ENCODE measurements at regions not wholly inside any gene's neighbourhood (a gene's known extent, or its start where the extent isn't known, plus 50 kb on each side); places are given as distances from the start of the nearest gene placed in this dataset.

DNA sequence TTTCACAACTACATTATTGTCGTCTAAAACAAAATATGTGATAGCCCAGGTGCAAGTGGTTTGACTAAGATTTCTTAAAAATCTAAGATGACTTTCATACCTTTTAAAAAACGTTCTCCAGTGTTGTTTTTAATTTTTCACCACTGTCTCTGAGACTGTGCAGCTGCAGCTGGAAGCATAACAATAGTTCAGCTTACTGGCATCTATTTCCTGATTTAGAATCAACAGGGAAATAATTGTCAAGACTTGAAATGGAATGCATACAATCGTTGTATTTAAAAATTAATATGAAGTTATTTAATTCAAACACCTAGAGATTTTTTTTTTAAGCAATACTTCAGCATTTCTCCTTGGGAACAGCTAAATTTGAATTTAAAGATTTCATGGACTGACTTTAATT lies 982.0 kb upstream of the EPHA7 start:
- TF ChIP-seq, protein P1, sequence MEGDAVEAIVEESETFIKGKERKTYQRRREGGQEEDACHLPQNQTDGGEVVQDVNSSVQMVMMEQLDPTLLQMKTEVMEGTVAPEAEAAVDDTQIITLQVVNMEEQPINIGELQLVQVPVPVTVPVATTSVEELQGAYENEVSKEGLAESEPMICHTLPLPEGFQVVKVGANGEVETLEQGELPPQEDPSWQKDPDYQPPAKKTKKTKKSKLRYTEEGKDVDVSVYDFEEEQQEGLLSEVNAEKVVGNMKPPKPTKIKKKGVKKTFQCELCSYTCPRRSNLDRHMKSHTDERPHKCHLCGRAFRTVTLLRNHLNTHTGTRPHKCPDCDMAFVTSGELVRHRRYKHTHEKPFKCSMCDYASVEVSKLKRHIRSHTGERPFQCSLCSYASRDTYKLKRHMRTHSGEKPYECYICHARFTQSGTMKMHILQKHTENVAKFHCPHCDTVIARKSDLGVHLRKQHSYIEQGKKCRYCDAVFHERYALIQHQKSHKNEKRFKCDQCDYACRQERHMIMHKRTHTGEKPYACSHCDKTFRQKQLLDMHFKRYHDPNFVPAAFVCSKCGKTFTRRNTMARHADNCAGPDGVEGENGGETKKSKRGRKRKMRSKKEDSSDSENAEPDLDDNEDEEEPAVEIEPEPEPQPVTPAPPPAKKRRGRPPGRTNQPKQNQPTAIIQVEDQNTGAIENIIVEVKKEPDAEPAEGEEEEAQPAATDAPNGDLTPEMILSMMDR (IDR thresholded peaks at IDR 0.05 in 8 of 11, conservative IDR thresholded peaks at IDR 0.05 in 3 of 11): no peak
- TF ChIP-seq POLR2A (IDR thresholded peaks at IDR 0.05): no peak
